T-cell (primary cell): ENCODE measurements at regions not wholly inside any gene's neighbourhood (a gene's known extent, or its start where the extent isn't known, plus 50 kb on each side); places are given as distances from the start of the nearest gene placed in this dataset.
"Not testable (repeated sequence)": the region's sequence is repeated elsewhere in the genome, so short reads cannot be mapped to it uniquely, and the experiment has no call there.

Source experiments
- ATAC-seq, 4 experiments: fragments of 200-7000 bp in 3 of 4; fragments of 150-1000 bp in 1 of 4; cut with Tn5 transposase; replicated peaks in 1 of 4; 1 replicate in 3 of 4; 2 replicates in 1 of 4; pipeline ENCODE4 v1.10.0; 2021; ENCODE audit warnings: moderate library complexity in 3 of 4, mild to moderate bottlenecking in 2 of 4, moderate number of reproducible peaks in 1 of 4
- CTCF ChIA-PET, 2 donors: fragments of 300-600 bp; sonication (Branson Sonifier 250); formaldehyde crosslinking; loops; one replicate each; lab custom pipeline; 2022; ENCODE audit warnings: antibody characterized with exemption in 2 of 2; lab: Charles Lee
- POLR2A ChIA-PET, 2 donors: fragments of 300-600 bp; sonication (Branson Sonifier 250); formaldehyde crosslinking; loops; one replicate each; lab custom pipeline; 2022; ENCODE audit warnings: antibody characterized with exemption in 2 of 2; lab: Charles Lee
- DNase-seq, 35 experiments: peaks; one replicate each; pipeline versions ENCODE4 v3.0.0 to v3.0.0-alpha.2; 2013 to 2023
- H3K27ac ChIP-seq: one replicate; pipeline ENCODE4 v1.5.1; 2013; ENCODE audit warnings: low read length
- H3K27me3 ChIP-seq, 2 experiments: replicated peaks in 1 of 2; 1 replicate in 1 of 2; 2 replicates in 1 of 2; pipeline versions ENCODE4 v1.6.1 to v1.7.0; 2013; ENCODE audit warnings: low read length in 1 of 2, mixed read lengths in 1 of 2; ENCODE audit not compliant: control insufficient read depth in 2 of 2, insufficient read depth in 2 of 2; ENCODE audit errors: extremely low read depth in 1 of 2
- H3K36me3 ChIP-seq, 2 donors: 1 replicate in 1 of 2; 2 replicates in 1 of 2; pipeline versions ENCODE4 v1.6.1 to v1.7.0; 2013; ENCODE audit warnings: low read length in 1 of 2; ENCODE audit not compliant: control insufficient read depth in 2 of 2, insufficient read depth in 1 of 2; ENCODE audit errors: extremely low read depth in 1 of 2
- H3K4me1 ChIP-seq, 2 experiments: 1 replicate in 1 of 2; 2 replicates in 1 of 2; pipeline versions ENCODE4 v1.6.1 to v1.7.0; 2013; ENCODE audit warnings: low read length in 2 of 2, mixed read lengths in 1 of 2; ENCODE audit not compliant: insufficient read depth in 2 of 2, control insufficient read depth in 1 of 2; ENCODE audit errors: extremely low read depth in 1 of 2
- H3K4me3 ChIP-seq, 2 donors: 1 replicate in 1 of 2; 2 replicates in 1 of 2; pipeline versions ENCODE4 v1.5.1 to v1.7.0; 2013; ENCODE audit warnings: mild to moderate bottlenecking in 2 of 2, low read length in 1 of 2, moderate library complexity in 1 of 2; ENCODE audit not compliant: control insufficient read depth in 1 of 2; ENCODE audit errors: extremely low read depth in 1 of 2
- H3K9me3 ChIP-seq: 2 replicates; pipeline ENCODE4 v1.7.0; 2013
- H3K27ac Mint-ChIP-seq, 2 donors: one replicate each; pipeline ENCODE4 v1.8.0; 2020 to 2021; ENCODE audit warnings: mild to moderate bottlenecking in 2 of 2, mixed read lengths in 2 of 2
- H3K27me3 Mint-ChIP-seq, 2 donors: one replicate each; pipeline ENCODE4 v1.8.0; 2021 to 2022; ENCODE audit warnings: mixed read lengths in 2 of 2
- H3K36me3 Mint-ChIP-seq: one replicate; pipeline ENCODE4 v1.8.0; 2021; ENCODE audit warnings: mixed read lengths
- H3K4me1 Mint-ChIP-seq, 3 donors: one replicate each; pipeline ENCODE4 v1.8.0; 2020 to 2022; ENCODE audit warnings: mixed read lengths in 3 of 3, mild to moderate bottlenecking in 1 of 3
- H3K4me3 Mint-ChIP-seq, 3 donors: one replicate each; pipeline ENCODE4 v1.8.0; 2020 to 2022; ENCODE audit warnings: mild to moderate bottlenecking in 3 of 3, mixed read lengths in 3 of 3, moderate library complexity in 3 of 3
- H3K9me3 Mint-ChIP-seq, 3 donors: one replicate each; pipeline ENCODE4 v1.8.0; 2020 to 2022; ENCODE audit warnings: mixed read lengths in 3 of 3
- WGBS: methylation state at CpG from one replicate; pipeline ENCODE4 v1.1.5; 2013; ENCODE audit warnings: missing lambda C conversion rate; ENCODE audit not compliant: insufficient coverage; 5-methylcytosine and 5-hydroxymethylcytosine counted together

DNA sequence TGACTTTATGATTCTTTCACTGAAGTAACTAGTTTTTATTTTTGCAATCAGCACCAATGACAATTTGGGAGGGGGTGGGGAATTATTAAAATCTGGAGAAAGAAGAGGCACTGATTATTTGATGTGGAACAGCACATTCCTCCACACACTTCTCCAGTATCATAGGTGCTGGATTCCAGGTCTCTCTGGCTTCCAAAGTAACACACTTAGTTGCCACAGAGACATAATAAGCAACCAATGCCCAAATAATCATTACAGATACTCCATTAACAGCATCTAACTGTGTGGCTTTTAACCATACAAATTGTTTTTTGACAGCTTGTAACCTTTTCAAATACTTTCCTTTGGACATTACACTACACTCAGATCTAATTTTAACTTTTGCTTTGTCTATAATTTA, 131.0 kb upstream of the CDIN1 start:
- Mint-ChIP-seq H3K4me1 (no peaks in the 10 kb centered on the region), H3K27ac (no peak overlapping the region), H3K36me3 (no peaks in the 10 kb centered on the region), H3K27me3 (peaks cover 0 to 5% of the 10 kb centered on the region in 2 donors), H3K9me3 (peaks cover 0 to 3% (median 0%) of the 10 kb centered on the region in 3 donors), H3K4me3 (no peak overlapping the region)
- POLR2A ChIA-PET = no interaction called here
- no peak overlapping the region for H3K27ac ChIP-seq
- no peaks in the 10 kb centered on the region for H3K36me3 ChIP-seq
- no peaks in the 10 kb centered on the region for H3K9me3 ChIP-seq
- no peaks in the 10 kb centered on the region for H3K27me3 ChIP-seq
- CTCF ChIA-PET = no interaction called here
- no peaks in the 10 kb centered on the region for H3K4me1 ChIP-seq
- H3K4me3 ChIP-seq = no peak overlapping the region
- no peak for DNase-seq
- no peak for ATAC-seq

- DNase-seq (no peak), ATAC-seq (no peak)
- H3K36me3 Mint-ChIP-seq = no peaks in the 10 kb centered on the region
- H3K9me3 Mint-ChIP-seq = peaks cover 0 to 6% (median 0%) of the 10 kb centered on the region in 3 donors
- H3K9me3 ChIP-seq = no peaks in the 10 kb centered on the region
- no peak overlapping the region for H3K27ac ChIP-seq
- no peaks in the 10 kb centered on the region for H3K36me3 ChIP-seq
- no peaks in the 10 kb centered on the region for H3K27me3 ChIP-seq
- H3K27ac Mint-ChIP-seq = no peak overlapping the region
- H3K4me3 ChIP-seq = no peak overlapping the region
- H3K4me1 ChIP-seq = no peaks in the 10 kb centered on the region
- ChIA-PET POLR2A (no interaction called here), CTCF (no interaction called here)
- no peaks in the 10 kb centered on the region for H3K4me1 Mint-ChIP-seq
- 55% methylated on average over 4 of the region's 5 CpGs for WGBS
- H3K27me3 Mint-ChIP-seq = peaks cover 0 to 8% of the 10 kb centered on the region in 2 donors
- no peak overlapping the region for H3K4me3 Mint-ChIP-seq
Observed at GRCh38 chr15:36449084-36449661, 130.3 kb upstream of the CDIN1 start.

GRCh38 chr15:36449662-36450145, 129.7 kb upstream of the CDIN1 start:
- no peak overlapping the region for H3K27ac ChIP-seq

GRCh38 chr15:36454244-36454643, 125.2 kb upstream of the CDIN1 start:
- H3K36me3 ChIP-seq, POLR2A ChIA-PET, H3K4me1 ChIP-seq, H3K27me3 Mint-ChIP-seq, CTCF ChIA-PET, ATAC-seq, H3K4me3 Mint-ChIP-seq, H3K9me3 ChIP-seq, H3K27me3 ChIP-seq, H3K27ac ChIP-seq, H3K9me3 Mint-ChIP-seq, H3K27ac Mint-ChIP-seq, H3K36me3 Mint-ChIP-seq, H3K4me3 ChIP-seq, DNase-seq, H3K4me1 Mint-ChIP-seq: not testable (repeated sequence)
- WGBS = 72% methylated on average over 4 of the region's 4 CpGs

More at GRCh38 chr15:36449662-36450145, 129.7 kb upstream of the CDIN1 start:
- peaks cover 0 to 8% of the 10 kb centered on the region in 2 donors for H3K27me3 Mint-ChIP-seq
- H3K4me3 ChIP-seq = no peak overlapping the region
- no peak overlapping the region for H3K4me3 Mint-ChIP-seq
- ChIA-PET POLR2A (no interaction called here), CTCF (no interaction called here)
- H3K36me3 Mint-ChIP-seq = no peaks in the 10 kb centered on the region
- no peaks in the 10 kb centered on the region for H3K4me1 Mint-ChIP-seq
- H3K9me3 ChIP-seq = no peaks in the 10 kb centered on the region
- peaks cover 0 to 6% (median 0%) of the 10 kb centered on the region in 3 donors for H3K9me3 Mint-ChIP-seq
- no peak overlapping the region for H3K27ac Mint-ChIP-seq
- ATAC-seq (no peak), DNase-seq (no peak)
- H3K4me1 ChIP-seq = no peaks in the 10 kb centered on the region
- H3K27me3 ChIP-seq = no peaks in the 10 kb centered on the region
- 60% methylated on average over 2 of the region's 3 CpGs for WGBS
- no peaks in the 10 kb centered on the region for H3K36me3 ChIP-seq

DNA sequence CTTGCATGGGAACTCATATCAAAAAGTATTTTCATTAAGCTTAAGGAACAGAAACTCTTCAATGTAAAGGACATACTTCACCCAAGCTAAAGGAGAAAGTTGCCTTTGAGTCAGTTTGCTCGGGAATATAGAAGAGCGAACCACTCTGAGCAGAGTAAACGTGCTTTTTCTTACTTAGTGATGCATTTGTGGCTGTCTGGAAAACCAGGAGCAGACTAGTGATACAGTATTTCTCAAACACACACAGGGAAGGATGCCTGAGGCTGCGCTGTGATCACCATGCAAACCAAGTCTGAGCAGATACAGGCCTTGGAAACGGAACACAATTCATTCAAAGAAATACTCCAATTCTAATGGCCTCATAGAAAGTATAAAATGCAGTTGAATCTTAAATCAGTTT, 121.0 kb upstream of the CDIN1 start:
- no peaks in the 10 kb centered on the region for H3K36me3 ChIP-seq
- Mint-ChIP-seq H3K4me3 (no peak overlapping the region), H3K27me3 (peaks cover 0 to 3% of the 10 kb centered on the region in 2 donors), H3K4me1 (no peaks in the 10 kb centered on the region), H3K27ac (no peak overlapping the region), H3K36me3 (no peaks in the 10 kb centered on the region), H3K9me3 (peaks cover 6 to 16% (median 10%) of the 10 kb centered on the region in 3 donors)
- CTCF ChIA-PET = no interaction called here
- no peak overlapping the region for H3K27ac ChIP-seq
- WGBS = 60% methylated on average over 1 of the region's 5 CpGs
- POLR2A ChIA-PET = no interaction called here
- no peaks in the 10 kb centered on the region for H3K9me3 ChIP-seq
- no peaks in the 10 kb centered on the region for H3K4me1 ChIP-seq
- H3K4me3 ChIP-seq = no peak overlapping the region
- no peaks in the 10 kb centered on the region for H3K27me3 ChIP-seq
- no peak for ATAC-seq
- no peak for DNase-seq

DNA sequence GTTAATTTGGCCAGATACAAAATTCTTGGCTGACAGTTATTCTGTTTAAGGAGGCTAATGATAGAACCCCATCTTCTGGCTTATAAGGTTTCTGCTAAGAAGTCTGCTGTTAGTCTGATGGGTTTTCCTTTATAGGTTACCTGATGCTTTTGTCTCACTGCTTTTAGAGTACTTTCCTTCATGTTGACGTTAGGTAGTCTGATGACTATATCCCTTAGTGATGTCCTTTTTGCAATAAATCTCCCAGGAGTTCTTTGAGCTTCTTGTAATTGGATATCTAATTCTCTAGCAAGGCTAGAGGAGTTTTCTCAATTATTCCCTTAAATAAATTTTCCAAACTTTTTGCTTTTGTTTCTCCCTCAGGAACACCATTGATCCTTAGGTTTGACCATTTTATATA, 114.1 kb upstream of the CDIN1 start:
- CTCF ChIA-PET = interaction anchor here in 1 of 2 donors (0.6 kb wide), 1 partner anchor 1889 kb away, joined by 3 read pairs; no protein-coding TSS in a partner anchor
- no CpG with 5 or more reads among the region's 1 CpG for WGBS
- no peak for DNase-seq
- Mint-ChIP-seq H3K4me3 (no peak overlapping the region), H3K4me1 (no peaks in the 10 kb centered on the region), H3K27ac (no peak overlapping the region), H3K36me3 (no peaks in the 10 kb centered on the region), H3K9me3 (peaks cover 6 to 16% (median 11%) of the 10 kb centered on the region in 3 donors), H3K27me3 (peaks cover 0 to 6% of the 10 kb centered on the region in 2 donors)
- H3K4me3 ChIP-seq = no peak overlapping the region
- H3K27me3 ChIP-seq = no peaks in the 10 kb centered on the region
- POLR2A ChIA-PET = no interaction called here
- H3K9me3 ChIP-seq = no peaks in the 10 kb centered on the region
- no peaks in the 10 kb centered on the region for H3K36me3 ChIP-seq
- ATAC-seq = no peak
- no peak overlapping the region for H3K27ac ChIP-seq
- no peaks in the 10 kb centered on the region for H3K4me1 ChIP-seq
